IMR-90 (cell line): ENCODE measurements at regions not wholly inside any gene's neighbourhood (a gene's known extent, or its start where the extent isn't known, plus 50 kb on each side); places are given as distances from the start of the nearest gene placed in this dataset.

Source experiments
- ATAC-seq: fragments of 200-7000 bp; cut with Tn5 transposase; 2 replicates; pipeline ENCODE4 v1.9.1; 2020; ENCODE audit warnings: low read depth, mild to moderate bottlenecking, moderate library complexity
- BruUV-seq: library from RNA; stranded (reverse); fragments of 400-500 nt; replicated peaks from 2 replicates; lab custom pipeline; 2021; lab: Mats Ljungman, UMichigan
- CTCF ChIA-PET: fragments of 300-600 bp; formaldehyde crosslinking; extraction: SDS; loops from one replicate; lab custom pipeline; 2021; ENCODE audit warnings: antibody characterized with exemption; lab: Yijun Ruan, JAX
- POLR2A ChIA-PET: fragments of 300-600 bp; sonication (Branson Sonifier 250); formaldehyde crosslinking; loops from one replicate; lab custom pipeline; 2022; ENCODE audit warnings: antibody characterized with exemption; ENCODE audit not compliant: unreplicated experiment; lab: Charles Lee
- DNase-seq: peaks from one replicate; pipeline ENCODE4 v3.0.0; 2013
- H2AFZ ChIP-seq: replicated peaks from 2 replicates; pipeline ENCODE3; 2013; ENCODE audit warnings: low read length, mild to moderate bottlenecking; ENCODE audit not compliant: poor library complexity
- H2AK5ac ChIP-seq: 2 replicates; pipeline ENCODE4 v1.6.1; 2013; ENCODE audit warnings: low read depth, low read length, inconsistent platforms
- H2AK9ac ChIP-seq: replicated peaks from 2 replicates; pipeline ENCODE3; 2013; ENCODE audit warnings: mild to moderate bottlenecking, low read depth, low read length, moderate library complexity; ENCODE audit not compliant: poor library complexity
- H2BK120ac ChIP-seq: 2 replicates; pipeline ENCODE4 v1.6.1; 2013; ENCODE audit warnings: low read depth, low read length, inconsistent platforms
- H2BK15ac ChIP-seq: 3 replicates; pipeline ENCODE4 v1.6.1; 2013; ENCODE audit warnings: low read depth, low read length, inconsistent platforms
- H2BK20ac ChIP-seq: 2 replicates; pipeline ENCODE4 v1.6.1; 2013; ENCODE audit warnings: low read depth, mild to moderate bottlenecking, inconsistent platforms, low read length, moderate library complexity
- H2BK5ac ChIP-seq: 2 replicates; pipeline ENCODE4 v1.6.1; 2013; ENCODE audit warnings: mild to moderate bottlenecking, low read depth, low read length, inconsistent platforms; ENCODE audit not compliant: poor library complexity, severe bottlenecking
- H3K14ac ChIP-seq: replicated peaks from 2 replicates; pipeline ENCODE4 v1.6.1; 2013; ENCODE audit warnings: low read depth, low read length, inconsistent platforms
- H3K18ac ChIP-seq: 2 replicates; pipeline ENCODE4 v1.6.1; 2013; ENCODE audit warnings: low read depth, low read length, control low read depth
- H3K23ac ChIP-seq: 2 replicates; pipeline ENCODE4 v1.6.1; 2013; ENCODE audit warnings: low read depth, low read length, inconsistent platforms
- H3K27ac ChIP-seq: 2 replicates; pipeline ENCODE4 v1.5.1; 2013; ENCODE audit warnings: mild to moderate bottlenecking, control low read depth, low read length; ENCODE audit not compliant: insufficient read depth
- H3K27me3 ChIP-seq: 2 replicates; pipeline ENCODE4 v1.6.1; 2013; ENCODE audit warnings: low read length; ENCODE audit not compliant: control insufficient read depth, insufficient read depth
- H3K36me3 ChIP-seq: 2 replicates; pipeline ENCODE4 v1.6.1; 2013; ENCODE audit warnings: low read length, mixed read lengths; ENCODE audit not compliant: control insufficient read depth, insufficient read depth
- H3K4ac ChIP-seq: 2 replicates; pipeline ENCODE4 v1.6.1; 2013; ENCODE audit warnings: low read depth, low read length, inconsistent platforms
- H3K4me1 ChIP-seq: 2 replicates; pipeline ENCODE4 v1.6.1; 2013; ENCODE audit warnings: low read length, mixed read lengths; ENCODE audit not compliant: control insufficient read depth, insufficient read depth
- H3K4me2 ChIP-seq: 2 replicates; pipeline ENCODE4 v1.6.1; 2013; ENCODE audit warnings: low read depth, mild to moderate bottlenecking, control low read depth, low read length, moderate library complexity
- H3K4me3 ChIP-seq: 2 replicates; pipeline ENCODE4 v1.5.1; 2013; ENCODE audit warnings: low read depth, mild to moderate bottlenecking, control low read depth, low read length, moderate library complexity; ENCODE audit not compliant: insufficient read depth
- H3K56ac ChIP-seq: 2 replicates; pipeline ENCODE4 v1.6.1; 2013; ENCODE audit warnings: low read length, inconsistent platforms; ENCODE audit not compliant: insufficient read depth; ENCODE audit errors: extremely low read depth
- H3K79me1 ChIP-seq, 2 experiments: 2 replicates each; pipeline ENCODE4 v1.6.1; 2013; ENCODE audit warnings: low read length in 2 of 2, inconsistent platforms in 1 of 2, low read depth in 1 of 2
- H3K9ac ChIP-seq: 2 replicates; pipeline ENCODE4 v1.6.1; 2013; ENCODE audit warnings: low read depth, low read length, control low read depth
- H3K9me1 ChIP-seq: 2 replicates; pipeline ENCODE4 v1.6.1; 2013; ENCODE audit warnings: low read length, inconsistent platforms; ENCODE audit not compliant: insufficient read depth
- H3K9me3 ChIP-seq: 2 replicates; pipeline ENCODE4 v1.6.1; 2013; ENCODE audit warnings: low read length; ENCODE audit not compliant: control insufficient read depth, insufficient read depth
- H4K20me1 ChIP-seq: 2 replicates; pipeline ENCODE4 v1.6.1; 2013; ENCODE audit warnings: low read length, inconsistent platforms; ENCODE audit not compliant: insufficient read depth
- H4K5ac ChIP-seq: 2 replicates; pipeline ENCODE4 v1.6.1; 2013; ENCODE audit warnings: mild to moderate bottlenecking, low read depth, low read length, control low read depth
- H4K8ac ChIP-seq, 2 experiments: 2 replicates each; pipeline ENCODE4 v1.6.1; 2013; ENCODE audit warnings: low read depth in 2 of 2, low read length in 2 of 2, control low read depth in 1 of 2, inconsistent platforms in 1 of 2
- H4K91ac ChIP-seq: 2 replicates; pipeline ENCODE4 v1.6.1; 2013; ENCODE audit warnings: low read depth, low read length, inconsistent platforms; ENCODE audit not compliant: insufficient read depth
- BHLHE40 ChIP-seq: fragments of 150-350 bp; IDR thresholded peaks from 2 replicates; pipeline ENCODE4 v1.6.1; 2016; ENCODE audit warnings: mild to moderate bottlenecking, low read depth, low read length
- CEBPB ChIP-seq: IDR thresholded peaks from 2 replicates; pipeline ENCODE4 v1.6.1; 2012; ENCODE audit warnings: low read depth, low read length, improper control_type of control experiment
- CHD1 ChIP-seq: IDR thresholded peaks from 2 replicates; pipeline ENCODE4 v1.6.1; 2012; ENCODE audit warnings: low read depth, low read length, improper control_type of control experiment
- CTCF ChIP-seq: conservative IDR thresholded peaks from 2 replicates; pipeline ENCODE4 v1.5.1; 2012; ENCODE audit warnings: mild to moderate bottlenecking, low read depth, low read length, improper control_type of control experiment
- ELK1 ChIP-seq: fragments of 150-350 bp; IDR thresholded peaks from 2 replicates; pipeline ENCODE4 v1.6.1; 2016; ENCODE audit warnings: low read depth, mild to moderate bottlenecking, low read length, moderate library complexity, borderline replicate concordance
- FOS ChIP-seq: fragments of 150-350 bp; IDR thresholded peaks from 2 replicates; pipeline ENCODE4 v1.6.1; 2016; ENCODE audit warnings: low read depth, low read length
- MAFK ChIP-seq: IDR thresholded peaks from 2 replicates; pipeline ENCODE4 v1.6.1; 2012; ENCODE audit warnings: low read depth, low read length, improper control_type of control experiment
- MAZ ChIP-seq: IDR thresholded peaks from 2 replicates; pipeline ENCODE4 v1.6.1; 2012; ENCODE audit warnings: low read depth, mild to moderate bottlenecking, low read length, improper control_type of control experiment, moderate library complexity, borderline replicate concordance
- MXI1 ChIP-seq: IDR thresholded peaks from 2 replicates; pipeline ENCODE4 v1.6.1; 2012; ENCODE audit warnings: low read depth, mild to moderate bottlenecking, low read length, moderate library complexity, borderline replicate concordance
- NFE2L2 ChIP-seq: fragments of 150-350 bp; IDR thresholded peaks from 2 replicates; pipeline ENCODE4 v1.6.1; 2016; ENCODE audit warnings: low read depth, mild to moderate bottlenecking, low read length
- POLR2A ChIP-seq: IDR thresholded peaks from 2 replicates; pipeline ENCODE4 v1.6.1; 2012; ENCODE audit warnings: mild to moderate bottlenecking, low read depth, low read length
- RAD21 ChIP-seq: IDR thresholded peaks from 2 replicates; pipeline ENCODE4 v1.6.1; 2012; ENCODE audit warnings: low read length, improper control_type of control experiment
- RCOR1 ChIP-seq: IDR thresholded peaks from 2 replicates; pipeline ENCODE4 v1.6.1; 2012; ENCODE audit warnings: mild to moderate bottlenecking, low read length, improper control_type of control experiment; ENCODE audit not compliant: insufficient replicate concordance
- RFX5 ChIP-seq: IDR thresholded peaks from 2 replicates; pipeline ENCODE4 v1.8.0; 2012; ENCODE audit warnings: low read depth, mild to moderate bottlenecking, low read length, moderate library complexity
- SMC3 ChIP-seq: fragments of 150-350 bp; IDR thresholded peaks from 2 replicates; pipeline ENCODE4 v1.6.1; 2016; ENCODE audit warnings: low read depth, mild to moderate bottlenecking, antibody characterized with exemption, low read length, moderate library complexity
- USF2 ChIP-seq: fragments of 150-350 bp; IDR thresholded peaks from 2 replicates; pipeline ENCODE4 v1.6.1; 2017; ENCODE audit warnings: mild to moderate bottlenecking, antibody characterized with exemption, low read length, low read depth
- WGBS, 2 experiments: methylation state at CpG; one replicate each; pipeline versions ENCODE4 v1.1.5 to v1.1.7; 2013; ENCODE audit warnings: missing lambda C conversion rate in 2 of 2; ENCODE audit not compliant: insufficient read length in 1 of 2; ENCODE audit errors: extremely low coverage in 2 of 2; 5-methylcytosine and 5-hydroxymethylcytosine counted together
- dilution Hi-C: fragments of 300-500 bp; cut with HindIII; formaldehyde crosslinking; loops from one replicate; pipeline ENCODE4 v1.14.3; 2018; ENCODE audit warnings: low sequenced_read_pairs; ENCODE audit not compliant: unreplicated experiment
- in situ Hi-C: fragments of 300-500 bp; cut with MboI; formaldehyde crosslinking; loops from 3 replicates; pipeline ENCODE4 v1.14.3; 2019; ENCODE audit warnings: low sequenced_read_pairs, inconsistent platforms, mixed read lengths
- intact Hi-C: fragments of 100-400 bp; cut with micrococcal nuclease; formaldehyde crosslinking; loops from 2 replicates; pipeline ENCODE4 v1.10.0; 2022

- H2AK5ac ChIP-seq, result no peak overlapping the region
- no peak overlapping the region for H3K14ac ChIP-seq
- no CpG with 5 or more reads among the region's 1 CpG for WGBS, 2 experiments
- no peak overlapping the region for H3K4me2 ChIP-seq
- no peak for TF ChIP-seq MAFK
- no peak for TF ChIP-seq FOS
- no peak for TF ChIP-seq USF2
- no peak for TF ChIP-seq MAZ
- no peak for TF ChIP-seq POLR2A
- no peak for TF ChIP-seq CTCF
- TF ChIP-seq CHD1, result no peak
- TF ChIP-seq RCOR1, result no peak
- TF ChIP-seq MXI1, result no peak
- TF ChIP-seq RAD21, result no peak
- no peak for TF ChIP-seq RFX5
- TF ChIP-seq ELK1, result no peak
- TF ChIP-seq BHLHE40, result no peak
- no peak for TF ChIP-seq SMC3
- TF ChIP-seq NFE2L2, result no peak
- no peak for TF ChIP-seq CEBPB
- no peak overlapping the region for H2BK15ac ChIP-seq
- H3K9me3 ChIP-seq, result no peaks in the 10 kb centered on the region
- dilution Hi-C loops (no loop called here), in situ Hi-C loops (no loop called here), intact Hi-C loops (no loop called here)
- no peak overlapping the region for H2AFZ ChIP-seq
- H3K4me3 ChIP-seq, result no peak overlapping the region
- no peaks in the 10 kb centered on the region for H3K4me1 ChIP-seq
- no peak overlapping the region for H4K5ac ChIP-seq
- no peak overlapping the region for H3K56ac ChIP-seq
- H3K36me3 ChIP-seq, result no peaks in the 10 kb centered on the region
- H3K79me1 ChIP-seq, result no peaks in the 10 kb centered on the region
- H3K27me3 ChIP-seq, result no peaks in the 10 kb centered on the region; the same call in 1 of the 2 replicates
- no peak overlapping the region for H3K18ac ChIP-seq
- no peaks in the 10 kb centered on the region for H4K20me1 ChIP-seq
- H3K23ac ChIP-seq, result no peak overlapping the region
- no TSS peak for BruUV-seq
- no peak overlapping the region for H3K27ac ChIP-seq
- DNase-seq, result no peak
- ChIA-PET POLR2A (no interaction called here), CTCF (no interaction called here)
- H3K9ac ChIP-seq, result no peak overlapping the region
- no peak overlapping the region for H2BK5ac ChIP-seq
- no peak overlapping the region for H2BK120ac ChIP-seq
- H3K9me1 ChIP-seq, result no peaks in the 10 kb centered on the region; the same call in 1 of the 2 replicates
- H2BK20ac ChIP-seq, result no peak overlapping the region
- H4K91ac ChIP-seq, result no peak overlapping the region
- no peak overlapping the region for H3K4ac ChIP-seq
- H4K8ac ChIP-seq, result no peak overlapping the region
- no peak for ATAC-seq
- no peak overlapping the region for H2AK9ac ChIP-seq
Observed at GRCh38 chr2:220899492-220899891, 672.6 kb downstream of the EPHA4 start.
